Calu3 (cell line): ENCODE measurements at regions not wholly inside any gene's neighbourhood (a gene's known extent, or its start where the extent isn't known, plus 50 kb on each side); places are given as distances from the start of the nearest gene placed in this dataset.
"Not testable (repeated sequence)": the region's sequence is repeated elsewhere in the genome, so short reads cannot be mapped to it uniquely, and the experiment has no call there.

Experiments used
- BruUV-seq: library from RNA; stranded (reverse); fragments of 400-500 nt; replicated peaks from 2 replicates; lab custom pipeline; 2021; lab: Mats Ljungman, UMichigan
- CTCF ChIA-PET: fragments of 300-600 bp; sonication (Branson Sonifier 250); formaldehyde crosslinking; loops from one replicate; lab custom pipeline; 2022; ENCODE audit warnings: antibody characterized with exemption; lab: Charles Lee
- DNase-seq: peaks from one replicate; pipeline ENCODE4 v3.0.0; 2022
- H3K27ac Mint-ChIP-seq: one replicate; pipeline ENCODE4 v1.8.0; 2022; ENCODE audit warnings: mixed read lengths; ENCODE audit not compliant: unreplicated experiment
- H3K27me3 Mint-ChIP-seq: one replicate; pipeline ENCODE4 v1.8.0; 2022; ENCODE audit warnings: mixed read lengths; ENCODE audit not compliant: unreplicated experiment
- H3K36me3 Mint-ChIP-seq: one replicate; pipeline ENCODE4 v1.8.0; 2022; ENCODE audit warnings: mild to moderate bottlenecking, moderate library complexity, mixed read lengths; ENCODE audit not compliant: insufficient read depth, unreplicated experiment
- H3K4me1 Mint-ChIP-seq: one replicate; pipeline ENCODE4 v1.8.0; 2022; ENCODE audit warnings: mild to moderate bottlenecking, low read depth, mixed read lengths; ENCODE audit not compliant: unreplicated experiment
- H3K4me3 Mint-ChIP-seq: one replicate; pipeline ENCODE4 v1.8.0; 2022; ENCODE audit warnings: mild to moderate bottlenecking, low read depth, moderate library complexity, mixed read lengths; ENCODE audit not compliant: unreplicated experiment
- H3K9me3 Mint-ChIP-seq: one replicate; pipeline ENCODE4 v1.8.0; 2022; ENCODE audit warnings: low read depth, mixed read lengths; ENCODE audit not compliant: unreplicated experiment
- intact Hi-C: fragments of 100-400 bp; cut with micrococcal nuclease; formaldehyde crosslinking; loops from one replicate; pipeline ENCODE4 v1.10.0; 2022; ENCODE audit not compliant: unreplicated experiment
- TF ChIP-seq, protein P1 (sequence below): fragments of 200-600 bp; IDR thresholded peaks from one replicate; pipeline ENCODE4 v1.8.0; 2022; ENCODE audit warnings: antibody characterized with exemption; ENCODE audit not compliant: unreplicated experiment

DNA sequence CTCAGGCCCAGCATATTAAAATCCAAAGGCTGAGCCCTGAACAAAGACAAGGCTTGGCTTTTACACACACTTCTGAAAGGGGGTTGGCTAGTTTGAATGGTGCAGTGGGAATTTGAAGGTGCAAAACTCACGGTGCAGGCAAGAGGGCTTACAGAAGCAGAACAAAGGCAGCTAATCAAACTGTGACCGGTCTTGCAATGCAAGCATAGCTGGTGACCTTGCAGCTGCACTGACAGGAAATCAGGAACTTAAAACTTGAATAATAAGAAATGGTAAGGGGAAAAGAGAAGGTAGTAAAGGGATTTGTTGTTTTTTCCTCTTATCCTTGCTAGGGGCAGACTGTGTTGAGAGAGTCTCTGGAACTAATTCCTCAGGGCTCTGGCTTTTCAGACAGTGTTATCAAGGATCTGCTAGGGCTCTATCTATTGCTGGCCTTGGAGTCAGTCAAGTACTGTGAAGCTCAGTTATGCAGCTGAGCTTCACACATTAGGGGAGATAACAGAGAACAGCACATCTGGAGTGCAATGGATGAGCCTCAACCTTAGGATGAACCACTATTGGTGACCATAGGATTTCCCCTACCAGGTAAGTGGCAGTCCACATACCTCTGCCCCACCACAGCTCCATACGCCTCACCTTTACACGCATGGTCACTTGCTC, 97.6 kb downstream of the PPIAL4G start:
- no TSS peak for BruUV-seq
- TF ChIP-seq, protein P1, sequence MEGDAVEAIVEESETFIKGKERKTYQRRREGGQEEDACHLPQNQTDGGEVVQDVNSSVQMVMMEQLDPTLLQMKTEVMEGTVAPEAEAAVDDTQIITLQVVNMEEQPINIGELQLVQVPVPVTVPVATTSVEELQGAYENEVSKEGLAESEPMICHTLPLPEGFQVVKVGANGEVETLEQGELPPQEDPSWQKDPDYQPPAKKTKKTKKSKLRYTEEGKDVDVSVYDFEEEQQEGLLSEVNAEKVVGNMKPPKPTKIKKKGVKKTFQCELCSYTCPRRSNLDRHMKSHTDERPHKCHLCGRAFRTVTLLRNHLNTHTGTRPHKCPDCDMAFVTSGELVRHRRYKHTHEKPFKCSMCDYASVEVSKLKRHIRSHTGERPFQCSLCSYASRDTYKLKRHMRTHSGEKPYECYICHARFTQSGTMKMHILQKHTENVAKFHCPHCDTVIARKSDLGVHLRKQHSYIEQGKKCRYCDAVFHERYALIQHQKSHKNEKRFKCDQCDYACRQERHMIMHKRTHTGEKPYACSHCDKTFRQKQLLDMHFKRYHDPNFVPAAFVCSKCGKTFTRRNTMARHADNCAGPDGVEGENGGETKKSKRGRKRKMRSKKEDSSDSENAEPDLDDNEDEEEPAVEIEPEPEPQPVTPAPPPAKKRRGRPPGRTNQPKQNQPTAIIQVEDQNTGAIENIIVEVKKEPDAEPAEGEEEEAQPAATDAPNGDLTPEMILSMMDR: no peak
- no peak overlapping the region for H3K27ac Mint-ChIP-seq
- peaks cover 5% of the 10 kb centered on the region for H3K4me1 Mint-ChIP-seq
- H3K36me3 Mint-ChIP-seq: peaks cover 16% of the 10 kb centered on the region
- intact Hi-C loops: no loop called here
- CTCF ChIA-PET: no interaction called here
- H3K9me3 Mint-ChIP-seq: no peaks in the 10 kb centered on the region
- DNase-seq: no peak
- H3K27me3 Mint-ChIP-seq: no peaks in the 10 kb centered on the region
- H3K4me3 Mint-ChIP-seq: no peak overlapping the region

DNA sequence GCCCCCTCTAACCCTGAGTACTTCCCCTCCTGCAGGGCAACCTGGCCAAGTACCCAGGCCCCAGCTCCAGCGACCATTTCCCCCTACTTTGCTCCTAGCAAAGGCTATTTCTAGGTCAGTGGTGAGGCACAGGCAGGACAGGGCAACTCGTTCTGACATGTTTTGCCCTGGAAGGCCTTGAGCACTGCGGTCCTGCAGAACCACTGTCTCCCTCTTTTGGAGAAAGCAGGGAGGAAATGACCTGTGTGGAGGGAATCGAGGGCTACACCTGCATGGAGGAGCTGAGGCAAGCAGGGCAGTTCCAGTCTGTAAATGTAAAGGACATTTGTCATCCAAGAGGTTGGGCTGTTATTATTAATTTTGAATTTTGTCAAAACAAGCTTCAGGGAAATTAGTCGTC, 99.1 kb downstream of the PPIAL4G start:
- TF ChIP-seq, protein P1: no peak
- CTCF ChIA-PET: interaction anchor here (0.6 kb wide), 1 partner anchor 11 kb away, joined by 3 read pairs; no protein-coding TSS in a partner anchor
- intact Hi-C loops: no loop called here
- no peaks in the 10 kb centered on the region for H3K9me3 Mint-ChIP-seq
- BruUV-seq: no TSS peak
- peaks cover 14% of the 10 kb centered on the region for H3K36me3 Mint-ChIP-seq
- H3K27me3 Mint-ChIP-seq: no peaks in the 10 kb centered on the region
- peaks cover 5% of the 10 kb centered on the region for H3K4me1 Mint-ChIP-seq
- DNase-seq: no peak
- no peak overlapping the region for H3K4me3 Mint-ChIP-seq
- H3K27ac Mint-ChIP-seq: no peak overlapping the region

DNA sequence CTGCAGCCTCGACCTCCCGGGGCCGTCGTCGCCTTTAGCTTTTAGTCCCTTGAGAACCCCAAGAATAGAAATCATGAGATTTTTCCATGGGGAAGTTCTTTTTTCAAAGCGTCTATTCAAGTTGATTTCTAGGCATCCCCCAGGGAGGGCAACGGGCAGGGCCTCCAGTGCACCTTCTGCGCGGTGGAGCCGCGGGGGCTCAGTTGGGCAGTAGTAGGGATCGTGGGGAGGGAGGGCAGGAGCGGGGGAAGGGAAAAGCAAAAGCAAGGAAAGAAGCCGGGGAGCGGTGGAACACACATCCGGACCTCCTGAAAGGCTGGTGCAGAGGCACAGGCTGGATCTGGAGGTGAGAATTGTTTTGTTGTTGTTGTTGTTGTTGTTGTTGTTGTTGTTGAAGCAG, 103.4 kb downstream of the PPIAL4G start:
- peaks cover 4% of the 10 kb centered on the region for H3K36me3 Mint-ChIP-seq
- BruUV-seq: no TSS peak
- no peaks in the 10 kb centered on the region for H3K9me3 Mint-ChIP-seq
- H3K4me1 Mint-ChIP-seq: no peaks in the 10 kb centered on the region
- TF ChIP-seq, protein P1: no peak
- no peaks in the 10 kb centered on the region for H3K27me3 Mint-ChIP-seq
- H3K27ac Mint-ChIP-seq: no peak overlapping the region
- no peak overlapping the region for H3K4me3 Mint-ChIP-seq
- DNase-seq: no peak
- intact Hi-C loops: loop anchor here (10.0 kb wide), 1 partner anchor 145 kb away; no protein-coding TSS in a partner anchor
- CTCF ChIA-PET: no interaction called here

DNA sequence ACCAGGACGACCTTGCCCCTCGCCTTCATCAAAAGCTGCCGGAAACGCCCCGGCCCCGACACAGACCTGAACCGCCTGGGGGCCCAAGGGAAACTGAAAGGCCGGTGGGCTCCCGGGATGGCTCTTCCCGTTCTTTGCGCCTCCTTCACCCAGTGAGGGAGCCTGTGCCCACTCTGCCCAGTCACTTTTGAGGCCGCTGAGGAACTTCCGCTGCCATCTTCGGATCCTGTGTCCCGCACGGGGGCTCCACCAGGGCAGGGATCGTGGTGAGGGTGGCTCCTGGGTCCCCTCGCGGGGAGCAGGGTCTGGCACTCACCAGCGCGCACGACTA, 104.0 kb downstream of the PPIAL4G start:
- Mint-ChIP-seq H3K4me1 (no peaks in the 10 kb centered on the region), H3K36me3 (peaks cover 4% of the 10 kb centered on the region), H3K4me3 (no peak overlapping the region), H3K27ac (no peak overlapping the region), H3K27me3 (no peaks in the 10 kb centered on the region), H3K9me3 (no peaks in the 10 kb centered on the region)
- BruUV-seq: no TSS peak
- intact Hi-C loops: loop anchor here (10.0 kb wide), 1 partner anchor 146 kb away; no protein-coding TSS in a partner anchor
- CTCF ChIA-PET: no interaction called here
- no peak for DNase-seq
- TF ChIP-seq, protein P1: no peak

- intact Hi-C loops: loop anchor here (10.0 kb wide), 1 partner anchor 147 kb away; no protein-coding TSS in a partner anchor
- not testable (repeated sequence) for H3K4me3 Mint-ChIP-seq
Observed at GRCh38 chr1:148377992-148378391, 105.1 kb downstream of the PPIAL4G start.

DNA sequence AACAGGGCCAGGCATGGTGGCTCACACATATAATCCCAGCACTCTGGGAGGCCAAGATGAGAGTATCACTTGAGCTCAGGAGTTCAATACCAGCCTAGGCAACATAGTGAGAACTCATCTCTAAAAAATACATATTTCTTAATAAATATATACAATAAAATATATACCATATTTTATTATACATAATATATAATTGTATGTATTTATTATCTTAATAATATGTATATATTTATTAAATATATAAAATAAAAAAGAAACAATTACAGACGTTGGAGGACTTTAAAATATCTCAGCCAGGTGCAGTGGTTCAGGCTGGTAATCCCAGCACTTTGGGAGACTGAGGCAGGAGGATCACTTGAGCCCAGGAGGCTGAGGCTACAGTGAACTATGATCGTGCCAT, 106.1 kb downstream of the PPIAL4G start:
- H3K4me3 Mint-ChIP-seq, H3K9me3 Mint-ChIP-seq, H3K36me3 Mint-ChIP-seq, CTCF ChIA-PET, BruUV-seq, H3K27me3 Mint-ChIP-seq, H3K27ac Mint-ChIP-seq, DNase-seq: not testable (repeated sequence)
- H3K4me1 Mint-ChIP-seq: peaks cover 14% of the 10 kb centered on the region
- intact Hi-C loops: loop anchor here (10.0 kb wide), 1 partner anchor 148 kb away; no protein-coding TSS in a partner anchor

More at GRCh38 chr1:148377992-148378391, 105.1 kb downstream of the PPIAL4G start:
- H3K36me3 Mint-ChIP-seq, BruUV-seq, H3K27ac Mint-ChIP-seq, H3K9me3 Mint-ChIP-seq, H3K27me3 Mint-ChIP-seq, CTCF ChIA-PET, H3K4me1 Mint-ChIP-seq, DNase-seq: not testable (repeated sequence)
